ENCODE measurements at regions not wholly inside any gene's neighbourhood (a gene's known extent, or its start where the extent isn't known, plus 50 kb on each side); places are given as distances from the start of the nearest gene placed in this dataset.

DNA sequence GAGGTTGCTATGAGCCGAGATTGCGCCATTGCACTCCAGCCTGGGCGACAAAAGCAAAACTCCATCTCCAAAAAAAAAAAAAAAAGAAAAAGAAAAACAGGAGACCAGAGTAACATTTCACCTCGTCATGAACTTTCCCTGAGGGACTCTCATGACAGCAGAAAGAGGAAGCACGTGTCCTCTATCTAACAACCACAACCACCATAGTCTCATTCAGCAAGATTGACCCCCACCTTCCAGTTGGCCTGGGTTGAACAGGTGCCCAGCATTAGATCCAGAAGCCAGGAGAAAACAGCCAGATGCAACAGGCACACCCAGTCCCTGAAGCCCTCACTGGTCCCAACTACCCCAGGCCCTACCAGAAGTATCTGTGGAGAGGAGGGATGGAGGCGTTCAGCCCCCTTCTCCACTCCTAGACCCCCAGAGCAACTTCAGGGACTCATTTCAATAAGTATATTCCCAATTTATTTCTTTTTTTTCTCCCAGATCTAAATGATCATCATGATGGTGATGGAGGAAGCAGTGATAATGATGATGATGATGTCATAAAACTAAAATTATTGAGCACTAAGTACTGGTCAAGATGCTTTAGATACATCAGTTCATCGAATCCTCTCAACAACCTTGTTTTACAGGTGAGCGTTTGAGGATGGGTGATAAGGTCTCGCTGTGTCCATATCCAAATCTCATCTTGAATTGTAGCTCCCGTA, 235.0 kb downstream of the EFCAB11 start:
- no peak overlapping the region for H3K4me3 ChIP-seq (ENCODE audit: low read depth, poor library complexity, severe bottlenecking)
- no peak for DNase-seq (ENCODE audit: low spot score in 2 of 2)
- no peak for TF ChIP-seq CTCF (IDR thresholded peaks at IDR 0.05)
- no peak for TF ChIP-seq POLR2A (IDR thresholded peaks at IDR 0.05)
- intact Hi-C loops (cut with DNase I; ENCODE audit: low total_unique reads) = no loop called here
- WGBS, 2 donors = 78 to 87% methylated on average over 10 of the region's 10 CpGs

- intact Hi-C loops (cut with DNase I; ENCODE audit: low total_unique reads) = no loop called here
- no peak for DNase-seq (ENCODE audit: low spot score in 2 of 2)
- no peak overlapping the region for H3K4me3 ChIP-seq (ENCODE audit: low read depth, poor library complexity, severe bottlenecking)
- TF ChIP-seq POLR2A (IDR thresholded peaks at IDR 0.05) = no peak
- no peak for TF ChIP-seq CTCF (IDR thresholded peaks at IDR 0.05)
- 63 to 70% methylated on average over 3 of the region's 3 CpGs for WGBS, 2 donors
These were observed 245.4 kb downstream of the EFCAB11 start for GRCh38 chr14:89708982-89709625.

DNA sequence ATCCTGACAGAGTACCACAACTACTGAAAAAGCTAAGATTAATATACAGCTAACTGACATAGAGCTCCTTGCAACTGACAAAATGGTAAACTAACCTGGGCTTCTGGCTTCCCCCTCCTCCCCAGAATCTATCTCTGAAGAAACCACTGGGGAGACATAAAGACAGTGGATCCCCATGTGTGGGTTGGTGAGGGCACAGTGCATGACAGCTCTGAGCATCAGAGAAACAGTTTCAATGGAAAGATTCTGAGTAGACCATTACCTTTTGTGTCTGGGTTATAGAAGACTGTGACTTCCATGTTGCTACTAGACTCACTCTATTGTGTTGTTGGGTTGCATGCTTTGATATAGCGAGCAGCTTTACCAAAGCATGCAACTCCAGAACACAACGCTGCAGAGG, 247.4 kb downstream of the EFCAB11 start:
- TF ChIP-seq CTCF (IDR thresholded peaks at IDR 0.05) = no peak
- no peak for TF ChIP-seq POLR2A (IDR thresholded peaks at IDR 0.05)
- intact Hi-C loops (cut with DNase I; ENCODE audit: low total_unique reads) = no loop called here

DNA sequence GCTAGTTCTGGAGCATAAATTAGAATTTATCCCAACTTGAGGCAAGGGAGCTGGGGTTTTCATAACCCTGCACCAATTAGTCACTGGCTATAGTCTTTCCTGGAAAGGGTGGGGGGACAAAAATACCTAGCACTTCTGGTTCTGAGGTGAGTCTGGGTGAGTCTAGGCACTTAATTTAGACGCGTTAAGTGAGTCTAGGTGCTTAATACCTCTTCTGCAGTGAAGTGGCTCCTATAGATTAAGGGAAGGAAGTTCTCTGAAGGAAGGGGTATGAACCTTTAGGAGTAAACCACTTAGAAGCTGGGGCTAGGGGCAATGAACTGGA, 251.7 kb downstream of the EFCAB11 start:
- WGBS, 2 donors = 61 to 85% methylated on average over 2 of the region's 2 CpGs
- no peak for TF ChIP-seq CTCF (IDR thresholded peaks at IDR 0.05)
- no peak for TF ChIP-seq POLR2A (IDR thresholded peaks at IDR 0.05)
- intact Hi-C loops (cut with DNase I; ENCODE audit: low total_unique reads) = no loop called here

More for the DNA sequence above, 247.4 kb downstream of the EFCAB11 start:
- DNase-seq (ENCODE audit: low spot score in 2 of 2) = no peak
- 81 to 85% methylated on average over 2 of the region's 2 CpGs for WGBS, 2 donors
- H3K4me3 ChIP-seq (ENCODE audit: low read depth, poor library complexity, severe bottlenecking) = no peak overlapping the region

DNA sequence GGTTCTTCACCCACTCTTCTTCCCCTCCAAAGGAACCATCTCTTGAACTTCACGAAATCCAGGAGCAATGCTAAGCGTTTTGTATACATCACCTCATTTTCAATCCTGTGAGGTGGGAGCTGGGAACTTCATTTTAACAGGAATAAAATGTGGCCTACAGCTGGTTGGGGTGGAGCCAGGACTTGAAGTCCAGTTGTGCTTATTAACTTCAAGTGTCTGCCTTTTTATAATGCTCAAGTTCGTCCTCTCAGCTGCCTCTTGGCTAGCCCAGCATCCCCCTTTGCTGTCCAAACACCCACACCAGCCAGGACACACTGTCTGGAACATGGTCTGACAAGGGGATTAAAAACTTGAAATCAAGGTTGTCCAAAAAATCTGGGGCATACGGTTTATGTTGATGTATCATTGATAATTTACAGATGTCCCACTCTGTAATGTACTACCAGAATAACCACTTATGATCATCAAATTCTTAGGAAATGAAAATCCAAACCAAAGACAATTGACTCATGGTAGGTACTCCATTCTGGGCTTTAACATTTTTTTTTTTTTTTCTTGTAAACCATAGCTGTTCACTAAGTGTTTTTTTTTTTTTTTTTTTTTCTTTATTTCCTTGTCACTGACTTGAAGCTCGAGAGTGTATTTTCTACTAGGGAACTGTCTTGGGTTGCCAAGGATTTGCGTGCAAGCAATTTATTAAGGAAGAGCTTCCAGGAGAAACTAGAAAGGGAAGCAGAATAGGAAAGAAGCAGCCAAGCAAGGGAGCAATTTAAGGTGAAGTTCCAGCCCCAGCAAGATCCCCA, 252.3 kb downstream of the EFCAB11 start:
- peak; percentile 43 to 87 for DNase-seq (ENCODE audit: low spot score in 2 of 2)
- TF ChIP-seq POLR2A (IDR thresholded peaks at IDR 0.05) (no peak), CTCF (IDR thresholded peaks at IDR 0.05) (no peak)
- no peak overlapping the region for H3K4me3 ChIP-seq (ENCODE audit: low read depth, poor library complexity, severe bottlenecking)
- WGBS, 2 donors = 16 to 21% methylated on average over 6 of the region's 6 CpGs
- intact Hi-C loops (cut with DNase I; ENCODE audit: low total_unique reads) = no loop called here

More for the DNA sequence above, 251.7 kb downstream of the EFCAB11 start:
- no peak overlapping the region for H3K4me3 ChIP-seq (ENCODE audit: low read depth, poor library complexity, severe bottlenecking)
- no peak for DNase-seq (ENCODE audit: low spot score in 2 of 2)
